GM12891 (cell line): ENCODE measurements at regions not wholly inside any gene's neighbourhood (a gene's known extent, or its start where the extent isn't known, plus 50 kb on each side); places are given as distances from the start of the nearest gene placed in this dataset.

Experiments used
- POLR2A ChIP-seq: IDR thresholded peaks from 2 replicates; pipeline ENCODE4 v1.6.1; 2011; ENCODE audit warnings: low read depth, low read length, control low read depth
- POLR2AphosphoS5 ChIP-seq: IDR thresholded peaks from 2 replicates; pipeline ENCODE4 v1.6.1; 2011; ENCODE audit warnings: low read depth, low read length, control low read depth
- TAF1 ChIP-seq: IDR thresholded peaks from 2 replicates; pipeline ENCODE4 v1.6.1; 2011; ENCODE audit warnings: low read depth, low read length, control low read depth

GRCh38 chr3:55315396-55315795 lies 171.7 kb downstream of the WNT5A start:
- no peak for TF ChIP-seq POLR2AphosphoS5
- TF ChIP-seq POLR2A, result no peak
- TF ChIP-seq TAF1, result no peak
